PC-9 (cell line): ENCODE measurements at regions not wholly inside any gene's neighbourhood (a gene's known extent, or its start where the extent isn't known, plus 50 kb on each side); places are given as distances from the start of the nearest gene placed in this dataset.

Experiments used
- BruUV-seq: library from RNA; stranded (reverse); fragments of 400-500 nt; replicated peaks from 2 replicates; lab custom pipeline; 2021; lab: Mats Ljungman, UMichigan
- CTCF ChIA-PET: fragments of 300-600 bp; sonication (Branson Sonifier 250); formaldehyde crosslinking; loops from one replicate; lab custom pipeline; 2022; ENCODE audit warnings: antibody characterized with exemption; lab: Charles Lee
- POLR2A ChIA-PET: fragments of 300-600 bp; sonication (Branson Sonifier 250); formaldehyde crosslinking; loops from one replicate; lab custom pipeline; 2022; ENCODE audit warnings: antibody characterized with exemption; ENCODE audit not compliant: unreplicated experiment; lab: Charles Lee
- DNase-seq, 2 experiments: peaks; one replicate each; pipeline versions ENCODE4 v3.0.0 to v3.0.0-alpha.2; 2015 to 2022; ENCODE audit warnings: mixed read lengths in 1 of 2
- H2AFZ ChIP-seq: fragments of 200-600 bp; sonication (generic); 2 replicates; pipeline ENCODE4 v1.8.1; 2017; ENCODE audit warnings: antibody characterized with exemption
- H3F3A ChIP-seq: fragments of 200-600 bp; sonication (generic); 2 replicates; pipeline ENCODE4 v1.8.1; 2017; ENCODE audit warnings: antibody characterized with exemption, mild to moderate bottlenecking, low read depth; ENCODE audit not compliant: insufficient read depth
- H3K27ac ChIP-seq: fragments of 200-600 bp; sonication (generic); 2 replicates; pipeline ENCODE4 v1.6.1; 2016; ENCODE audit warnings: mixed run types
- H3K27me3 ChIP-seq: fragments of 200-600 bp; sonication (generic); 2 replicates; pipeline ENCODE4 v1.6.1; 2016; ENCODE audit warnings: low read depth, mixed run types; ENCODE audit not compliant: insufficient read depth
- H3K36me3 ChIP-seq: fragments of 200-600 bp; sonication (generic); 2 replicates; pipeline ENCODE4 v1.6.1; 2016; ENCODE audit warnings: low read depth, mixed run types
- H3K4me1 ChIP-seq: fragments of 200-600 bp; sonication (generic); replicated peaks from 2 replicates; pipeline ENCODE4 v1.6.1; 2016; ENCODE audit warnings: mixed run types; ENCODE audit not compliant: insufficient read depth
- H3K4me2 ChIP-seq: fragments of 200-600 bp; sonication (generic); 2 replicates; pipeline ENCODE4 v1.6.1; 2017; ENCODE audit warnings: mixed run types
- H3K4me3 ChIP-seq: fragments of 200-600 bp; sonication (generic); 2 replicates; pipeline ENCODE4 v1.6.1; 2016; ENCODE audit warnings: mixed run types
- H3K79me2 ChIP-seq: fragments of 200-600 bp; sonication (generic); 2 replicates; pipeline ENCODE4 v1.6.1; 2017; ENCODE audit warnings: low read depth, mixed run types
- H3K9me2 ChIP-seq: fragments of 200-600 bp; sonication (generic); 2 replicates; pipeline ENCODE4 v1.8.1; 2017; ENCODE audit warnings: mild to moderate bottlenecking; ENCODE audit not compliant: insufficient read depth
- H3K9me3 ChIP-seq: fragments of 200-600 bp; sonication (generic); 2 replicates; pipeline ENCODE4 v1.8.1; 2016; ENCODE audit warnings: low read depth; ENCODE audit not compliant: insufficient read depth
- H4K20me1 ChIP-seq: fragments of 200-600 bp; sonication (generic); 2 replicates; pipeline ENCODE4 v1.8.1; 2017; ENCODE audit not compliant: insufficient read depth
- EZH2 ChIP-seq: fragments of 200-600 bp; sonication (generic); IDR thresholded peaks from 2 replicates; pipeline ENCODE4 v1.8.0; 2017; ENCODE audit warnings: antibody characterized with exemption, low read depth
- intact Hi-C: fragments of 100-400 bp; cut with micrococcal nuclease; formaldehyde crosslinking; loops from one replicate; pipeline ENCODE4 v1.10.0; 2022; ENCODE audit not compliant: unreplicated experiment
- TF ChIP-seq, protein P1 (sequence below): fragments of 200-600 bp; sonication (generic); conservative IDR thresholded peaks from 2 replicates; pipeline ENCODE4 v1.6.1; 2017; ENCODE audit warnings: mixed run types, antibody characterized with exemption, mild to moderate bottlenecking, moderate library complexity

DNA sequence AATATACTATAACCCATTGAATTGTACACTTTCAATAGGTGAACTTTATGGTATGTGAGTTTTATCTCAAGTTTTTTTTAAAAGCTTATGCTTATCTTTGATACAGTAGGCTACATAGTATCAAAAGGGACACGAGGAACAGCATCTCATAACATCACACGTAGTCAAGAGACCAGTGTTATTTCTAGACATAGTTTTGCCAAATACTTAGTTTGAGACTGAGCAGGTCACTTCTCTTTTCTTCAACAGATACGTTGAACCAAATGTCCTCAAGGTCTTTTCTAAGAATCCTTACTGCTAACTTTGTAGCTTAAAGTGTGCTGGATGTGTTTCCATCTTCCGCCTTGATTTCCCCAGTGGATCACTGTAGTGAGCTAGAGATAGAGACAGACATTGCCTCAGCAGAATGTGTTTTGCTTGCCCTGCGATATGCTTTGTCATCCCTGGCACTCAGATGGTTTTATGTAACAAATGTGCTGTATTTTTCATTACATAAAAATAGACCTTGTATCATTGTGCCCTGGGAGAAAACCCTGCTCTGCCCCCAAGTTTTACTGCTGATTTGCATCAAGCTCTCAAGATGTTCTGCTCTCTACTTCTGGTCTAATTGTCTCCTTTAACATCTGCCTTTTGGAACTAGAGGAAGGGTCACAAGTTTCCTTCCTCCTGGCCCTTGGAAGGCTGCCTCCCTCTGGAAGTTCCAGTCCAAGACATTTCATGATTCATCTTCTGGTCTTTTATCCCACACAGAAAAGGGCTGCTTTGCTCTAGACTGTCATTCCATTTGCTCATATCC is 426.4 kb upstream of the RGMA start:
- H3K9me3 ChIP-seq = no peaks in the 10 kb centered on the region

DNA sequence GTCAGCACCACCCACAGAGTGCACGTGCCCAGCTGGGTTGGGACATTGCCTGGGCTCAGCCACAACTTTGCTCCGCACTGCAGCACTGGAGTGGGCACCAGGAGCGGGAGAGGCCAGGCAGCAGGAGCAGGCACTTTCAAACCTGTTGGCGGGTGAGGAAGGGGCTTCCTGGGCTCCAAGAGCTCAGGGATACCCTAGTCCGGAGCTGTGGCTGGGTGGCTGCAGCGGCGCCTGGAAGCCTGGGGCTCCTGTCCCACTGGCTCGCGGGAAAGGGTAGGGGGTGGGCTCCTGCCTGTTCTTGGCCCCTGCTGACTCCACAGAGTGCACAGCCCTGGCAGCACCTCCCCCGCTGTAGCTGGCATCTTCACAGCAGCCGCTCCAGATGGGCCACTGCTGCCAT is 417.6 kb upstream of the RGMA start:
- POLR2A ChIA-PET = no interaction called here
- intact Hi-C loops = no loop called here
- CTCF ChIA-PET = no interaction called here
- Histone ChIP-seq H3K9me2 (no peaks in the 10 kb centered on the region), H3F3A (no peaks in the 10 kb centered on the region), H3K27me3 (peaks cover 35% of the 10 kb centered on the region), H3K4me2 (no peak overlapping the region), H3K4me3 (no peak overlapping the region), H3K4me1 (no peaks in the 10 kb centered on the region), H3K36me3 (no peaks in the 10 kb centered on the region), H4K20me1 (no peaks in the 10 kb centered on the region), H3K9me3 (no peaks in the 10 kb centered on the region), H2AFZ (no peak overlapping the region), H3K79me2 (no peaks in the 10 kb centered on the region), H3K27ac (no peak overlapping the region)
- TF ChIP-seq EZH2 = no peak
- TF ChIP-seq, protein P1, sequence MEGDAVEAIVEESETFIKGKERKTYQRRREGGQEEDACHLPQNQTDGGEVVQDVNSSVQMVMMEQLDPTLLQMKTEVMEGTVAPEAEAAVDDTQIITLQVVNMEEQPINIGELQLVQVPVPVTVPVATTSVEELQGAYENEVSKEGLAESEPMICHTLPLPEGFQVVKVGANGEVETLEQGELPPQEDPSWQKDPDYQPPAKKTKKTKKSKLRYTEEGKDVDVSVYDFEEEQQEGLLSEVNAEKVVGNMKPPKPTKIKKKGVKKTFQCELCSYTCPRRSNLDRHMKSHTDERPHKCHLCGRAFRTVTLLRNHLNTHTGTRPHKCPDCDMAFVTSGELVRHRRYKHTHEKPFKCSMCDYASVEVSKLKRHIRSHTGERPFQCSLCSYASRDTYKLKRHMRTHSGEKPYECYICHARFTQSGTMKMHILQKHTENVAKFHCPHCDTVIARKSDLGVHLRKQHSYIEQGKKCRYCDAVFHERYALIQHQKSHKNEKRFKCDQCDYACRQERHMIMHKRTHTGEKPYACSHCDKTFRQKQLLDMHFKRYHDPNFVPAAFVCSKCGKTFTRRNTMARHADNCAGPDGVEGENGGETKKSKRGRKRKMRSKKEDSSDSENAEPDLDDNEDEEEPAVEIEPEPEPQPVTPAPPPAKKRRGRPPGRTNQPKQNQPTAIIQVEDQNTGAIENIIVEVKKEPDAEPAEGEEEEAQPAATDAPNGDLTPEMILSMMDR = no peak
- BruUV-seq = no TSS peak
- no peak for DNase-seq

More for the DNA sequence above, 426.4 kb upstream of the RGMA start:
- Histone ChIP-seq H3F3A (no peaks in the 10 kb centered on the region), H3K9me2 (no peaks in the 10 kb centered on the region), H3K4me3 (no peak overlapping the region), H3K4me2 (no peak overlapping the region), H3K4me1 (no peaks in the 10 kb centered on the region), H3K79me2 (no peaks in the 10 kb centered on the region), H3K36me3 (no peaks in the 10 kb centered on the region), H4K20me1 (no peaks in the 10 kb centered on the region), H3K27me3 (no peaks in the 10 kb centered on the region), H3K27ac (no peak overlapping the region), H2AFZ (no peak overlapping the region)
- ChIA-PET POLR2A (no interaction called here), CTCF (no interaction called here)
- TF ChIP-seq EZH2 = no peak
- TF ChIP-seq, protein P1 = no peak
- DNase-seq = no peak
- intact Hi-C loops = no loop called here
- BruUV-seq = no TSS peak

DNA sequence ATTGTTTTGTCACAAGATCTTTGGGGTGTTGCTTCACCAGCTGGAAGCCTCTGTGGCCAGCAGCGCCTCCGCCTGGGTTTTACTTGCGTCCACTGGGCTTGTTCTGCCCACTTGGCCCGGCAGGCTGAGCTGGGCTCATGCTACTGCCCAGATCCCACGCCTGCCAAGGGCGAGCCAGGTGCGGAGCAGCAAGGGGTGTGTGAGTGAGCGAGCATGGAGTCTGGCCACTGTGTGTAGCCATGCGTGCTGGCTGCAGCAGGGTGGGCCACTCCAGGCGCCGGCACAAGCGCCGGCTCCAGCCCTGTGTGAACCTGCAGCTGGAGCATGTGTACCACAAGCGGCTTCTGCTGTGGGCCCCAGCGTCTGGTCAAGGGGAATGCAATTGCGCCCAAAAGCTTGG is 416.5 kb upstream of the RGMA start:
- Histone ChIP-seq H3F3A (no peaks in the 10 kb centered on the region), H2AFZ (no peak overlapping the region), H3K9me2 (no peaks in the 10 kb centered on the region), H3K4me1 (no peaks in the 10 kb centered on the region), H4K20me1 (no peaks in the 10 kb centered on the region), H3K9me3 (no peaks in the 10 kb centered on the region), H3K36me3 (no peaks in the 10 kb centered on the region), H3K4me2 (no peak overlapping the region), H3K27me3 (peaks cover 38% of the 10 kb centered on the region), H3K4me3 (no peak overlapping the region), H3K79me2 (no peaks in the 10 kb centered on the region), H3K27ac (no peak overlapping the region)
- BruUV-seq = no TSS peak
- CTCF ChIA-PET = no interaction called here
- DNase-seq = no peak
- intact Hi-C loops = no loop called here
- TF ChIP-seq, protein P1 = no peak
- POLR2A ChIA-PET = no interaction called here
